ENCODE measurements at regions not wholly inside any gene's neighbourhood (a gene's known extent, or its start where the extent isn't known, plus 50 kb on each side); places are given as distances from the start of the nearest gene placed in this dataset.
"Not testable (repeated sequence)": the region's sequence is repeated elsewhere in the genome, so short reads cannot be mapped to it uniquely, and the experiment has no call there.

- no peak for DNase-seq (ENCODE audit: low spot score)
Observed at GRCh38 chr2:234406085-234406484, 90.8 kb downstream of the ARL4C start.

- DNase-seq (ENCODE audit: low spot score), result no peak
Observed at GRCh38 chr2:234405462-234405861, 91.4 kb downstream of the ARL4C start.

GRCh38 chr2:234404957-234405356 lies 91.9 kb downstream of the ARL4C start:
- no peak for DNase-seq (ENCODE audit: low spot score)

GRCh38 chr2:234403751-234404150 lies 93.1 kb downstream of the ARL4C start:
- DNase-seq (ENCODE audit: low spot score), result no peak

- peak; percentile 90 for DNase-seq (ENCODE audit: low spot score)
Observed at GRCh38 chr2:234403074-234403473, 93.8 kb downstream of the ARL4C start.

GRCh38 chr2:234401426-234401825 lies 95.5 kb downstream of the ARL4C start:
- DNase-seq (ENCODE audit: low spot score), result no peak

- peak; percentile 62 for DNase-seq (ENCODE audit: low spot score)
Observed at GRCh38 chr2:234399451-234400246, 97.2 kb downstream of the ARL4C start.

- no peak for DNase-seq (ENCODE audit: low spot score)
Observed at GRCh38 chr2:234398531-234398930, 98.3 kb downstream of the ARL4C start.

GRCh38 chr2:234395891-234396420 lies 100.9 kb downstream of the ARL4C start:
- no peak for DNase-seq (ENCODE audit: low spot score)

- no peak for DNase-seq (ENCODE audit: low spot score)
Observed at GRCh38 chr2:234394450-234394849, 102.4 kb downstream of the ARL4C start.

- no peak for DNase-seq (ENCODE audit: low spot score)
Observed at GRCh38 chr2:234393354-234393753, 103.5 kb downstream of the ARL4C start.

- no peak for DNase-seq (ENCODE audit: low spot score)
Observed at GRCh38 chr2:234392041-234392615, 104.8 kb downstream of the ARL4C start.

GRCh38 chr2:234391625-234392024 lies 105.3 kb downstream of the ARL4C start:
- DNase-seq (ENCODE audit: low spot score), result no peak

- not testable (repeated sequence) for DNase-seq (ENCODE audit: low spot score)
Observed at GRCh38 chr2:234389661-234390060, 107.2 kb downstream of the ARL4C start.

GRCh38 chr2:234388591-234388990 lies 108.3 kb downstream of the ARL4C start:
- DNase-seq (ENCODE audit: low spot score), result no peak

- no peak for DNase-seq (ENCODE audit: low spot score)
Observed at GRCh38 chr2:234386971-234387370, 109.9 kb downstream of the ARL4C start.

- DNase-seq (ENCODE audit: low spot score), result no peak
Observed at GRCh38 chr2:234382131-234382530, 114.8 kb downstream of the ARL4C start.

GRCh38 chr2:234378958-234379357 lies 117.9 kb downstream of the ARL4C start:
- not testable (repeated sequence) for DNase-seq (ENCODE audit: low spot score)

- DNase-seq (ENCODE audit: low spot score), result peak; percentile 21
Observed at GRCh38 chr2:234378440-234378839, 118.4 kb downstream of the ARL4C start.

- peak; percentile 84 for DNase-seq (ENCODE audit: low spot score)
Observed at GRCh38 chr2:234377761-234378391, 119.0 kb downstream of the ARL4C start.

GRCh38 chr2:234376229-234376628 lies 120.7 kb downstream of the ARL4C start:
- DNase-seq (ENCODE audit: low spot score), result no peak

GRCh38 chr2:234375176-234375880 lies 121.6 kb downstream of the ARL4C start:
- no peak for DNase-seq (ENCODE audit: low spot score)
